ENCODE measurements at regions not wholly inside any gene's neighbourhood (a gene's known extent, or its start where the extent isn't known, plus 50 kb on each side); places are given as distances from the start of the nearest gene placed in this dataset.

- TF ChIP-seq CTCF (IDR thresholded peaks at IDR 0.05) (no peak), EZH2phosphoT487 (IDR thresholded peaks at IDR 0.05) (no peak)
Observed at GRCh38 chr4:144206711-144207110, 66.2 kb upstream of the GYPA start.
